ENCODE measurements at regions not wholly inside any gene's neighbourhood (a gene's known extent, or its start where the extent isn't known, plus 50 kb on each side); places are given as distances from the start of the nearest gene placed in this dataset.
"Not testable (repeated sequence)": the region's sequence is repeated elsewhere in the genome, so short reads cannot be mapped to it uniquely, and the experiment has no call there.

- DNase-seq (ENCODE audit: low spot score): no peak
These were observed 267.3 kb downstream of the ANAPC1 start for GRCh38 chr2:111616651-111617218.

- DNase-seq (ENCODE audit: low spot score): peak; percentile 20
These were observed 266.4 kb downstream of the ANAPC1 start for GRCh38 chr2:111617299-111618225.

GRCh38 chr2:111618226-111618977, 265.6 kb downstream of the ANAPC1 start:
- DNase-seq (ENCODE audit: low spot score): no peak

GRCh38 chr2:111618978-111619902, 264.8 kb downstream of the ANAPC1 start:
- peak; percentile 35 for DNase-seq (ENCODE audit: low spot score)

GRCh38 chr2:111620281-111620680, 263.7 kb downstream of the ANAPC1 start:
- no peak for DNase-seq (ENCODE audit: low spot score)

- DNase-seq (ENCODE audit: low spot score): no peak
These were observed 261.1 kb downstream of the ANAPC1 start for GRCh38 chr2:111622859-111623258.

- no peak for DNase-seq (ENCODE audit: low spot score)
These were observed 260.6 kb downstream of the ANAPC1 start for GRCh38 chr2:111623380-111623779.

- no peak for DNase-seq (ENCODE audit: low spot score)
These were observed 259.4 kb downstream of the ANAPC1 start for GRCh38 chr2:111624411-111625156.

- DNase-seq (ENCODE audit: low spot score): not testable (repeated sequence)
These were observed 258.8 kb downstream of the ANAPC1 start for GRCh38 chr2:111625157-111625537.

GRCh38 chr2:111626037-111626864, 257.7 kb downstream of the ANAPC1 start:
- no peak for DNase-seq (ENCODE audit: low spot score)

GRCh38 chr2:111626865-111627163, 257.2 kb downstream of the ANAPC1 start:
- no peak for DNase-seq (ENCODE audit: low spot score)

- DNase-seq (ENCODE audit: low spot score): no peak
These were observed 256.7 kb downstream of the ANAPC1 start for GRCh38 chr2:111627256-111627655.

- no peak for DNase-seq (ENCODE audit: low spot score)
These were observed 255.8 kb downstream of the ANAPC1 start for GRCh38 chr2:111628221-111628620.

- DNase-seq (ENCODE audit: low spot score): no peak
These were observed 254.0 kb downstream of the ANAPC1 start for GRCh38 chr2:111629983-111630382.

- no peak for DNase-seq (ENCODE audit: low spot score)
These were observed 251.3 kb downstream of the ANAPC1 start for GRCh38 chr2:111632661-111633060.

GRCh38 chr2:111633189-111633588, 250.8 kb downstream of the ANAPC1 start:
- no peak for DNase-seq (ENCODE audit: low spot score)

GRCh38 chr2:111633643-111634042, 250.3 kb downstream of the ANAPC1 start:
- no peak for DNase-seq (ENCODE audit: low spot score)

- no peak for DNase-seq (ENCODE audit: low spot score)
These were observed 249.8 kb downstream of the ANAPC1 start for GRCh38 chr2:111634050-111634794.

- DNase-seq (ENCODE audit: low spot score): no peak
These were observed 248.9 kb downstream of the ANAPC1 start for GRCh38 chr2:111634995-111635538.
